HEK293 (cell line): ENCODE measurements at regions not wholly inside any gene's neighbourhood (a gene's known extent, or its start where the extent isn't known, plus 50 kb on each side); places are given as distances from the start of the nearest gene placed in this dataset.

ENCODE experiments used
- CTCF ChIA-PET: fragments of 350-600 bp; formaldehyde crosslinking; extraction: SDS; loops from one replicate; lab custom pipeline; 2021; ENCODE audit warnings: antibody characterized with exemption; lab: Yijun Ruan, JAX
- POLR2A ChIA-PET: fragments of 300-600 bp; formaldehyde crosslinking; extraction: SDS; loops from one replicate; lab custom pipeline; 2020; ENCODE audit warnings: antibody characterized with exemption, inconsistent platforms; lab: Yijun Ruan, JAX
- H3K27ac ChIP-seq: fragments of 200-500 bp; sonication (Bioruptor generic); 2 replicates; pipeline ENCODE4 v1.5.1; 2014; ENCODE audit warnings: low read depth, low read length, control low read depth, inconsistent platforms; ENCODE audit errors: extremely low read depth
- H3K36me3 ChIP-seq, 2 experiments: fragments of 200-500 bp in 1 of 2; sonication (Bioruptor generic) in 1 of 2; 1 replicate in 1 of 2; 2 replicates in 1 of 2; pipeline ENCODE4 v1.5.1; 2014 to 2017; ENCODE audit warnings: inconsistent platforms in 2 of 2, low read length in 2 of 2; ENCODE audit not compliant: control insufficient read depth in 2 of 2, insufficient read depth in 1 of 2
- H3K4me1 ChIP-seq: fragments of 200-500 bp; sonication (Bioruptor generic); 2 replicates; pipeline ENCODE4 v1.5.1; 2014; ENCODE audit warnings: mild to moderate bottlenecking, low read length, inconsistent platforms; ENCODE audit not compliant: control insufficient read depth, insufficient read depth
- H3K4me3 ChIP-seq: 2 replicates; pipeline ENCODE4 v1.5.1; 2011; ENCODE audit warnings: low read depth, mild to moderate bottlenecking, control low read depth, low read length, moderate library complexity
- H3K9me3 ChIP-seq: fragments of 200-500 bp; sonication (Bioruptor generic); 2 replicates; pipeline ENCODE4 v1.5.1; 2014; ENCODE audit warnings: low read depth, low read length, inconsistent platforms; ENCODE audit not compliant: control insufficient read depth, insufficient read depth
- HOXC10 ChIP-seq: sonication (generic); formaldehyde crosslinking; IDR thresholded peaks from 2 replicates; pipeline ENCODE4 v1.8.1; 2023; ENCODE audit warnings: mild to moderate bottlenecking, missing genetic modification reagents
- IKZF3 ChIP-seq: fragments of 450-650 bp; IDR thresholded peaks from 2 replicates; pipeline ENCODE4 v1.5.0; 2018; ENCODE audit warnings: missing biosample characterization, mild to moderate bottlenecking, missing genetic modification characterization, moderate library complexity
- KLF16 ChIP-seq: fragments of 450-650 bp; formaldehyde crosslinking; IDR thresholded peaks from 2 replicates; pipeline ENCODE4 v1.5.1; 2017; ENCODE audit warnings: missing biosample characterization, missing genetic modification characterization
- MEIS1 ChIP-seq: sonication (generic); formaldehyde crosslinking; IDR thresholded peaks from 2 replicates; pipeline ENCODE4 v1.8.1; 2022; ENCODE audit warnings: missing genetic modification reagents, mild to moderate bottlenecking, borderline replicate concordance
- OVOL3 ChIP-seq: fragments of 450-650 bp; formaldehyde crosslinking; IDR thresholded peaks from 2 replicates; pipeline ENCODE4 v1.5.1; 2016; ENCODE audit warnings: missing biosample characterization, missing genetic modification characterization
- TRIM28 ChIP-seq: IDR thresholded peaks from 2 replicates; pipeline ENCODE4 v1.6.1; 2011; ENCODE audit warnings: low read length, control low read depth, borderline replicate concordance
- WT1 ChIP-seq: fragments of 450-650 bp; formaldehyde crosslinking; IDR thresholded peaks from 2 replicates; pipeline ENCODE4 v1.5.1; 2016; ENCODE audit warnings: missing biosample characterization, missing genetic modification characterization
- ZNF146 ChIP-seq: fragments of 450-650 bp; formaldehyde crosslinking; IDR thresholded peaks from 2 replicates; pipeline ENCODE4 v1.5.1; 2016; ENCODE audit warnings: missing biosample characterization, missing genetic modification characterization
- ZNF16 ChIP-seq: fragments of 450-650 bp; formaldehyde crosslinking; IDR thresholded peaks from 2 replicates; pipeline ENCODE4 v1.5.1; 2016; ENCODE audit warnings: low read depth, missing biosample characterization, missing genetic modification characterization
- ZNF2 ChIP-seq: fragments of 450-650 bp; formaldehyde crosslinking; IDR thresholded peaks from 2 replicates; pipeline ENCODE4 v1.5.1; 2016; ENCODE audit warnings: missing biosample characterization, missing genetic modification characterization
- ZNF239 ChIP-seq: fragments of 450-650 bp; formaldehyde crosslinking; IDR thresholded peaks from 2 replicates; pipeline ENCODE4 v1.5.1; 2016; ENCODE audit warnings: missing biosample characterization, missing genetic modification characterization
- ZNF324 ChIP-seq: fragments of 450-650 bp; formaldehyde crosslinking; IDR thresholded peaks from 2 replicates; pipeline ENCODE4 v1.5.1; 2016; ENCODE audit warnings: missing biosample characterization, missing genetic modification characterization
- ZNF404 ChIP-seq: fragments of 450-650 bp; formaldehyde crosslinking; IDR thresholded peaks from 2 replicates; pipeline ENCODE4 v1.5.1; 2017; ENCODE audit warnings: missing biosample characterization, missing genetic modification characterization
- ZNF423 ChIP-seq: fragments of 450-650 bp; formaldehyde crosslinking; IDR thresholded peaks from 2 replicates; pipeline ENCODE4 v1.5.1; 2016; ENCODE audit warnings: missing biosample characterization, missing genetic modification characterization
- ZNF624 ChIP-seq: fragments of 450-650 bp; formaldehyde crosslinking; IDR thresholded peaks from 2 replicates; pipeline ENCODE4 v1.5.1; 2017; ENCODE audit warnings: missing biosample characterization, missing genetic modification characterization
- ZNF670 ChIP-seq: fragments of 450-650 bp; formaldehyde crosslinking; IDR thresholded peaks from 2 replicates; pipeline ENCODE4 v1.5.1; 2016; ENCODE audit warnings: missing biosample characterization, missing genetic modification characterization, low read depth
- ZXDB ChIP-seq: fragments of 450-650 bp; formaldehyde crosslinking; IDR thresholded peaks from 2 replicates; pipeline ENCODE4 v1.5.1; 2016; ENCODE audit warnings: missing biosample characterization, missing genetic modification characterization
- TF ChIP-seq, protein P1 (sequence below): fragments of 450-650 bp; formaldehyde crosslinking; IDR thresholded peaks from 2 replicates; pipeline ENCODE4 v1.5.1; 2016; ENCODE audit warnings: missing biosample characterization, missing genetic modification characterization
- TF ChIP-seq, protein P2 (sequence below): fragments of 450-650 bp; formaldehyde crosslinking; IDR thresholded peaks from 2 replicates; pipeline ENCODE4 v1.5.1; 2016; ENCODE audit warnings: missing biosample characterization, missing genetic modification characterization
- TF ChIP-seq, protein P3 (sequence below): fragments of 450-650 bp; formaldehyde crosslinking; IDR thresholded peaks from 2 replicates; pipeline ENCODE4 v1.5.1; 2016; ENCODE audit warnings: missing biosample characterization, missing genetic modification characterization
- TF ChIP-seq, protein P4 (sequence below): fragments of 450-650 bp; formaldehyde crosslinking; IDR thresholded peaks from 2 replicates; pipeline ENCODE4 v1.5.1; 2016; ENCODE audit warnings: missing biosample characterization, missing genetic modification characterization
- TF ChIP-seq, protein P5 (sequence below): fragments of 450-650 bp; formaldehyde crosslinking; optimal IDR thresholded peaks from 2 replicates; pipeline ENCODE3; 2016; ENCODE audit warnings: missing biosample characterization, mild to moderate bottlenecking, missing genetic modification characterization
- TF ChIP-seq, protein P6 (sequence below): fragments of 450-650 bp; formaldehyde crosslinking; IDR thresholded peaks from 2 replicates; pipeline ENCODE4 v1.5.1; 2016; ENCODE audit warnings: missing biosample characterization, missing genetic modification characterization

DNA sequence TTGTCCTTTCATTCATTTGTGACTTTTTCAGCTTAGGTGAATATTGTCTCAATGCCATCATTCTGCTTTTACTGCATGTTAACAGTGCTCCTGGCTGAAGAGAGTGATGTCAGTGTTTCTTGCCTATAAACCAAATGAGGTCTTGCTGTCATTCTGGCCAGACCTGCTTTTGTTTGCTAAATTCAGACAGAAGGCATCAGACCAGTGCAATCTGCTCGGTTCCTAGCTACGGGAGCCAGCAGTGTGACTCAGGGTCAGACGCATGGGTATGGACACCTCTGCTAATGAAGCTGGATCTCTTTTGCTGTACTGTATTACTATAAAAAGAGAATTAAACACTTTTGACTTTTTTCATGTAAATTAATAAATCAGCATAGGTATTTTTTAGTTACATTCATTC is 178.9 kb downstream of the TMEM182 start:
- Histone ChIP-seq H3K27ac (no peak overlapping the region), H3K36me3 (no peaks in the 10 kb centered on the region), H3K4me3 (no peak overlapping the region)
- TF ChIP-seq OVOL3 (tag by site-specific recombination) = no peak
- no peak for TF ChIP-seq ZNF670 (tag by site-specific recombination)
- TF ChIP-seq, protein P1, sequence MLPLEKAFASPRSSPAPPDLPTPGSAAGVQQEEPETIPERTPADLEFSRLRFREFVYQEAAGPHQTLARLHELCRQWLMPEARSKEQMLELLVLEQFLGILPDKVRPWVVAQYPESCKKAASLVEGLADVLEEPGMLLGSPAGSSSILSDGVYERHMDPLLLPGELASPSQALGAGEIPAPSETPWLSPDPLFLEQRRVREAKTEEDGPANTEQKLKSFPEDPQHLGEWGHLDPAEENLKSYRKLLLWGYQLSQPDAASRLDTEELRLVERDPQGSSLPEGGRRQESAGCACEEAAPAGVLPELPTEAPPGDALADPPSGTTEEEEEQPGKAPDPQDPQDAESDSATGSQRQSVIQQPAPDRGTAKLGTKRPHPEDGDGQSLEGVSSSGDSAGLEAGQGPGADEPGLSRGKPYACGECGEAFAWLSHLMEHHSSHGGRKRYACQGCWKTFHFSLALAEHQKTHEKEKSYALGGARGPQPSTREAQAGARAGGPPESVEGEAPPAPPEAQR (tag by site-specific recombination) = no peak
- TF ChIP-seq ZNF2 = no peak
- TF ChIP-seq KLF16 (tag by site-specific recombination) = no peak
- TF ChIP-seq, protein P2, sequence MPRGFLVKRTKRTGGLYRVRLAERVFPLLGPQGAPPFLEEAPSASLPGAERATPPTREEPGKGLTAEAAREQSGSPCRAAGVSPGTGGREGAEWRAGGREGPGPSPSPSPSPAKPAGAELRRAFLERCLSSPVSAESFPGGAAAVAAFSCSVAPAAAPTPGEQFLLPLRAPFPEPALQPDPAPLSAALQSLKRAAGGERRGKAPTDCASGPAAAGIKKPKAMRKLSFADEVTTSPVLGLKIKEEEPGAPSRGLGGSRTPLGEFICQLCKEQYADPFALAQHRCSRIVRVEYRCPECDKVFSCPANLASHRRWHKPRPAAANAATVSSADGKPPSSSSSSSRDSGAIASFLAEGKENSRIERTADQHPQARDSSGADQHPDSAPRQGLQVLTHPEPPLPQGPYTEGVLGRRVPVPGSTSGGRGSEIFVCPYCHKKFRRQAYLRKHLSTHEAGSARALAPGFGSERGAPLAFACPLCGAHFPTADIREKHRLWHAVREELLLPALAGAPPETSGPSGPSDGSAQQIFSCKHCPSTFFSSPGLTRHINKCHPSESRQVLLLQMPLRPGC (tag by site-specific recombination) = no peak
- TF ChIP-seq, protein P3, sequence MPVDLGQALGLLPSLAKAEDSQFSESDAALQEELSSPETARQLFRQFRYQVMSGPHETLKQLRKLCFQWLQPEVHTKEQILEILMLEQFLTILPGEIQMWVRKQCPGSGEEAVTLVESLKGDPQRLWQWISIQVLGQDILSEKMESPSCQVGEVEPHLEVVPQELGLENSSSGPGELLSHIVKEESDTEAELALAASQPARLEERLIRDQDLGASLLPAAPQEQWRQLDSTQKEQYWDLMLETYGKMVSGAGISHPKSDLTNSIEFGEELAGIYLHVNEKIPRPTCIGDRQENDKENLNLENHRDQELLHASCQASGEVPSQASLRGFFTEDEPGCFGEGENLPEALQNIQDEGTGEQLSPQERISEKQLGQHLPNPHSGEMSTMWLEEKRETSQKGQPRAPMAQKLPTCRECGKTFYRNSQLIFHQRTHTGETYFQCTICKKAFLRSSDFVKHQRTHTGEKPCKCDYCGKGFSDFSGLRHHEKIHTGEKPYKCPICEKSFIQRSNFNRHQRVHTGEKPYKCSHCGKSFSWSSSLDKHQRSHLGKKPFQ (tag by site-specific recombination) = no peak
- TF ChIP-seq, protein P4, sequence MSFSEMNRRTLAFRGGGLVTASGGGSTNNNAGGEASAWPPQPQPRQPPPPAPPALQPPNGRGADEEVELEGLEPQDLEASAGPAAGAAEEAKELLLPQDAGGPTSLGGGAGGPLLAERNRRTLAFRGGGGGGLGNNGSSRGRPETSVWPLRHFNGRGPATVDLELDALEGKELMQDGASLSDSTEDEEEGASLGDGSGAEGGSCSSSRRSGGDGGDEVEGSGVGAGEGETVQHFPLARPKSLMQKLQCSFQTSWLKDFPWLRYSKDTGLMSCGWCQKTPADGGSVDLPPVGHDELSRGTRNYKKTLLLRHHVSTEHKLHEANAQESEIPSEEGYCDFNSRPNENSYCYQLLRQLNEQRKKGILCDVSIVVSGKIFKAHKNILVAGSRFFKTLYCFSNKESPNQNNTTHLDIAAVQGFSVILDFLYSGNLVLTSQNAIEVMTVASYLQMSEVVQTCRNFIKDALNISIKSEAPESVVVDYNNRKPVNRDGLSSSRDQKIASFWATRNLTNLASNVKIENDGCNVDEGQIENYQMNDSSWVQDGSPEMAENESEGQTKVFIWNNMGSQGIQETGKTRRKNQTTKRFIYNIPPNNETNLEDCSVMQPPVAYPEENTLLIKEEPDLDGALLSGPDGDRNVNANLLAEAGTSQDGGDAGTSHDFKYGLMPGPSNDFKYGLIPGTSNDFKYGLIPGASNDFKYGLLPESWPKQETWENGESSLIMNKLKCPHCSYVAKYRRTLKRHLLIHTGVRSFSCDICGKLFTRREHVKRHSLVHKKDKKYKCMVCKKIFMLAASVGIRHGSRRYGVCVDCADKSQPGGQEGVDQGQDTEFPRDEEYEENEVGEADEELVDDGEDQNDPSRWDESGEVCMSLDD (tag by site-specific recombination) = no peak
- TF ChIP-seq, protein P5, sequence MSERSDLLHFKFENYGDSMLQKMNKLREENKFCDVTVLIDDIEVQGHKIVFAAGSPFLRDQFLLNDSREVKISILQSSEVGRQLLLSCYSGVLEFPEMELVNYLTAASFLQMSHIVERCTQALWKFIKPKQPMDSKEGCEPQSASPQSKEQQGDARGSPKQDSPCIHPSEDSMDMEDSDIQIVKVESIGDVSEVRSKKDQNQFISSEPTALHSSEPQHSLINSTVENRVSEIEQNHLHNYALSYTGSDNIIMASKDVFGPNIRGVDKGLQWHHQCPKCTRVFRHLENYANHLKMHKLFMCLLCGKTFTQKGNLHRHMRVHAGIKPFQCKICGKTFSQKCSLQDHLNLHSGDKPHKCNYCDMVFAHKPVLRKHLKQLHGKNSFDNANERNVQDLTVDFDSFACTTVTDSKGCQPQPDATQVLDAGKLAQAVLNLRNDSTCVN (tag by site-specific recombination) = no peak
- no peak for TF ChIP-seq IKZF3 (tag by site-specific recombination)
- TF ChIP-seq ZXDB = no peak
- no peak for TF ChIP-seq ZNF16 (tag by site-specific recombination)
- TF ChIP-seq, all 188 proteins: peak for 0
- Histone ChIP-seq H3K4me1 (no peaks in the 10 kb centered on the region), H3K9me3 (no peaks in the 10 kb centered on the region)
- ChIA-PET POLR2A (no interaction called here), CTCF (no interaction called here)

DNA sequence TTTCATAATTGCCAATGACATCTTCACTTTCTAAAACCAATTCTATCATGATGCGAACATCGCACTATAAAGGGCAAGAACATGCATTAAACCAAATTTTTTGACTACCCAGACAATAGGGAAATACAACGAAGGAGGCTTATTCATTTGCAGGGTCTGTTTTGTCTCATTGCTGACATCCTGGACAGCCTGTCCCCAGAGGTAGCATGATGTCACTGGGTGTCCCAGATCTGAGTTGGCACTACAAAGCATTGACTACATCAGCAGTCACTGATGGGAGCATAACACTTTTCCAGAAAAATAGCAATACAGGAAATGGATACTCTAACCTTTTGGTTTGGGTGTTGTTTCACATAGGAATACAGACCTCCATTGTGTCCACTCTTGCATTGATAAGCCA is 180.3 kb downstream of the TMEM182 start:
- Histone ChIP-seq H3K9me3 (no peaks in the 10 kb centered on the region), H3K4me3 (no peak overlapping the region), H3K27ac (no peak overlapping the region), H3K36me3 (no peaks in the 10 kb centered on the region), H3K4me1 (no peaks in the 10 kb centered on the region)
- ChIA-PET CTCF (no interaction called here), POLR2A (no interaction called here)
- TF ChIP-seq HOXC10 (CRISPR knock-in tag) (no peak), ZNF146 (tag by site-specific recombination) (no peak), ZNF423 (no peak), ZNF324 (tag by site-specific recombination) (no peak), ZNF404 (tag by site-specific recombination) (no peak), WT1 (tag by site-specific recombination) (no peak), TRIM28 (no peak), ZNF239 (tag by site-specific recombination) (no peak), MEIS1 (no peak), ZNF624 (tag by site-specific recombination) (no peak)
- TF ChIP-seq, protein P2 (tag by site-specific recombination) = no peak
- TF ChIP-seq, protein P6, sequence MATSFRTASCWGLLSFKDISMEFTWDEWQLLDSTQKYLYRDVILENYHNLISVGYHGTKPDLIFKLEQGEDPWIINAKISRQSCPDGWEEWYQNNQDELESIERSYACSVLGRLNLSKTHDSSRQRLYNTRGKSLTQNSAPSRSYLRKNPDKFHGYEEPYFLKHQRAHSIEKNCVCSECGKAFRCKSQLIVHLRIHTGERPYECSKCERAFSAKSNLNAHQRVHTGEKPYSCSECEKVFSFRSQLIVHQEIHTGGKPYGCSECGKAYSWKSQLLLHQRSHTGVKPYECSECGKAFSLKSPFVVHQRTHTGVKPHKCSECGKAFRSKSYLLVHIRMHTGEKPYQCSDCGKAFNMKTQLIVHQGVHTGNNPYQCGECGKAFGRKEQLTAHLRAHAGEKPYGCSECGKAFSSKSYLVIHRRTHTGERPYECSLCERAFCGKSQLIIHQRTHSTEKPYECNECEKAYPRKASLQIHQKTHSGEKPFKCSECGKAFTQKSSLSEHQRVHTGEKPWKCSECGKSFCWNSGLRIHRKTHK (tag by site-specific recombination) = no peak
